ENCODE measurements at regions not wholly inside any gene's neighbourhood (a gene's known extent, or its start where the extent isn't known, plus 50 kb on each side); places are given as distances from the start of the nearest gene placed in this dataset.

DNA sequence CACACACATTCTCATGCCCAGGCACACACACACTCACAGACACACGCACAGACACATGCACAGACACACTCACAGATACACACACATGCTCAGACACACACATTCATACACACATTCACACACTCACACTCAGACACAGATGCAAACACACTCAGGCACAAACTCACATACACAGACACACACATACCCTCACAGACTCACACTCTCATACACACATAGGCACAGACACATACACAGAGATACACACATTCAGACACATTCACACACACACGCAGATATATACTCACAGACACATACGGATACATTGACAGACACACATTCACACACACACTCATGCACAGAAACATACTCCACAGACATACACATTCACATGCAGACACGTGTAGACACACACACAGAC is 89.6 kb downstream of the RBFOX3 start:
- DNase-seq (ENCODE audit: low read depth in 2 of 2) = no peak

DNA sequence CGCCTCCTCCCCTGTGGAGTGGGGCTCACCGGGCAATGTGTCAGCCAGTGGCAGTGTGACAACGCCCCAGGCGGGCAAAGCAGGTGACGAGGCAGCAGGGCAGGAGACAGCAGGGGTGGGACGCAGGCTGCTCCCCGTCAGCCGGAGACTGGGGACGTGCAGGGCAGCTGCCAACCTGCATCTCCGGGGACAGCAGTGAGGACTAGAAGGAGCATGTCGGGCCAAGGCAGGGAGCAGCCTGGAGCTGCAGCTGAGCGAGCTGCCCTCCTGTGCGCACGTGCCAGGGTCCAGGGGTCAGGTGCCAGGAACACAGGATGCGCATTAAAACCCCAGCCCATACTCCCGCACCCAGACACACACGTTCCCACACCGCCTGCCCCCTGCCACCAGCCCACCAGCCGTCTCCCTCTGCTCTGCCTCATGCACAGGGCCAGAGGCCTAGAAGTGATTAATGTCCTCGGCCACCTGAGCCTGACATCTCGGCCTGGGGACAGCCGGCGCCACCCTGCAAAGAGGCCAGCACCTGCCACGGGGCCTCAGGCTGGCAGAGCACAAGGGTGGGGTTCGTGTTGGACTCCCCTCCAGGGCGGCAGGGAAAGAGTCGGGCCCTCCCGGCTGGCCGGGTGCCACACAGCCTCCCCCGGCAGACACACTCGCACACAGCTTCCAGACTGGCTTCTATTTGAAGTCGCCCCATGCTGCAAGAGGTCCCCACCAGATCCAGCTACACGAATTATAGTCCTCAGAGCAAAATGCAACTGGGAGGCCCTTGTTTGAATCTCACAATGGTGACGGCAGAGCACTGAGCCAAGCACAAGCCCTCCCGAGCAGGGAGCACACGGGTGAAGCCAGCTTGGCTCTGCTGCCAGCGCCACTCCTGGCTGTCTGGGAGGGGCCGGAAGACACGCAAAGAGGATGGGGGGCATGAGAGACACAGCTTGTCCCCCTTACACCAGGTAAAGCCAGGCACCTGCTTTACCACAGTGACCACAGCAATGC is 90.4 kb downstream of the RBFOX3 start:
- DNase-seq (ENCODE audit: low read depth in 2 of 2) = no peak

DNA sequence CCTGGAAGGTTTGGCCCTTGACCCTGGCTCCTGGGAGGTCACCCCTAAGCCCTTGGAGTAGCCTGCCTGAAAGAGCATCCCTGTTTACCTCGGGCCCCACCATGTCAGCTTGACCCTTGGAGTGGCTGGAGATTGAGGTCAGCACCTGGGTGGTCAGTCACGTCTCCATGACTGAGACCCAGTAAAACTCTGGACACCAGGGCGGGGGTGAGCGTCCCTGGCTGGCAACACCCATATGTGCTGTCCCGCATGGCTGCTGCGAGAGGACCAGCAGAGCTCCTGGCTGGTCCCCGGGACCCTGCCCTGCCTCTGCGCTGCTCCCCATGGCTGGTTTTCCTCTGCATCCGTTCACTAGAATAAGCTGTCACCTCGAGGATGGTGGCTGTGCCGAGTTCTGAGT is 91.2 kb downstream of the RBFOX3 start:
- DNase-seq (ENCODE audit: low read depth in 2 of 2) = no peak

DNA sequence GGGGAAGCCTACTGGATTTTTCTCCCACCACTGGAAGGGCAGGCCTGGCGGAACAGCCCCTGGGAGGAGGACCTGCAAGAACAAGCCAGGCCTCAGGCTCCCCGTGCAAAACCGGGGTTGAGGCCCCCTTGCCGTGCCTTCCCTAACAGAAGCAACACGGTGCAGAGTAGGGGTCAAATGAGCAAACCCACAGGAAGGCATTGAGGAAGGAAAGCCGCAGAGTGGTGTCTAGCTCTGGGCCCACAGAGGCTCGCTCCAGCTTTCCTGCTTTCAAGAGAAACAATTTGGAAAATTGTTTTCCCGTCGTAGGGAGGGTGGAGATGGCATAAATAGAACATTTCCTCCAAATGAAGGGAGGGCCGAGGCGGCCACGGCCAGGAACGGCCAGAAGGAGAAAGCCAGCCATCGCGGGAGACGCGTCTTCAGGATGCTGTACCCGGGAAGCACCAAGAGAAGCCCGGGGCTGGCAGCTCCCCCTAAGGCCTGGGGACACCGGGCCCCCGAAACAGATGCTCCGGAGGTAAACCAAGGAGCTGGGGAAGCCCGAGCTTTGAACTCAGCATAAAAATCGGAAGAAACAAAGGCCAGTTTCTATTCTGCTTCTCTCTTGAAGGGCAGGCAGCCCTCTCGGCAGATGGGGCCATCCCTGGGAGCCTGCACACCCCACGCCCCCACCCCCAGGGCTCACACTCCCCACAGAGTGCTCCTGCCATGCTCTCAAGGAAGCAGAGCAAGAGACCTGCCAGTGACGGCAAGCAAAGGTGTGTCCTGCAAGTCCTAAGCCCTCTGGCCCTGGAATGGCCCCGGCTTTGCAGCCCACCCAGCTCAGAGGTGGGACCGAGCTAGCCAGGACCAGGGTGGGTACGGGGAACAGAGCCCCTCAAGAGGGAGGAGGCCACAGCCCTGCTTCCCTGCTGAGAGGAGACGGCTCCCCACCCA is 92.0 kb downstream of the RBFOX3 start:
- no peak for DNase-seq (ENCODE audit: low read depth in 2 of 2)

DNA sequence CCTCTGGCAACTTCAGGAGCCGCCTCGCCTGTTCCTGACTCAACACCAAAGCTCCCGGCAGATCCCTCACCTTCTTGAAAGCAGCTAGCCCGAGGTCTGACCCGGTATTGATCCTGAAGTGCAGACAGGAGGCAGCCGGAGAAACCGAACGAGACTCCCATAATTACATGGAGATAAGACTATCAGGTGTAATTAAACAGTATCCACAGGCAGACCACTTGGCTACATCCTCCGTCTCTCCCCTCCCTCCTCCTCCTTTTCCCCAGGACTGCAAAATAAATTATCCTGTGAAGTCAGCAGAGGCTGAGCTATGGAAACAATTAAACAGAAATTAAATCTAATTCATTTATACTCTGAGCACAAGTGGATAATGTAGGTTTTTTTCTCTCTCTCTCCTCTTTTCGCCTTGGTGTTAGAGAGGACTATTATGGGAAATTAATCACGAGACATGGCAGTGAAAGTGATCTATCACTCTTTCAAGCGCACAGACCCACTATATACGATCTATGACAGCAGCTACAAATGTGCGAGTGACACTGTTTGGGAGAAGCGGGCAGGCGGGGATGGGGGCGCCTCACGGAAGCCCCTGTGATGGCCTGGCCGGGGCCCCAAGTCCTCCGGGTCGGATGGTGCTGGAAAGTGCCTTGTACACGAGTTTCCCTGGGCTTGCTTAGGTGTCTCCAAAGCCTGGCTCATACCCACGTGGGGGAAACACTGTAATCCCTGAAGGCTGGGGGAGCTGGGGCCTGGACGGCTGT is 92.8 kb downstream of the RBFOX3 start:
- DNase-seq (ENCODE audit: low read depth in 2 of 2) = no peak

DNA sequence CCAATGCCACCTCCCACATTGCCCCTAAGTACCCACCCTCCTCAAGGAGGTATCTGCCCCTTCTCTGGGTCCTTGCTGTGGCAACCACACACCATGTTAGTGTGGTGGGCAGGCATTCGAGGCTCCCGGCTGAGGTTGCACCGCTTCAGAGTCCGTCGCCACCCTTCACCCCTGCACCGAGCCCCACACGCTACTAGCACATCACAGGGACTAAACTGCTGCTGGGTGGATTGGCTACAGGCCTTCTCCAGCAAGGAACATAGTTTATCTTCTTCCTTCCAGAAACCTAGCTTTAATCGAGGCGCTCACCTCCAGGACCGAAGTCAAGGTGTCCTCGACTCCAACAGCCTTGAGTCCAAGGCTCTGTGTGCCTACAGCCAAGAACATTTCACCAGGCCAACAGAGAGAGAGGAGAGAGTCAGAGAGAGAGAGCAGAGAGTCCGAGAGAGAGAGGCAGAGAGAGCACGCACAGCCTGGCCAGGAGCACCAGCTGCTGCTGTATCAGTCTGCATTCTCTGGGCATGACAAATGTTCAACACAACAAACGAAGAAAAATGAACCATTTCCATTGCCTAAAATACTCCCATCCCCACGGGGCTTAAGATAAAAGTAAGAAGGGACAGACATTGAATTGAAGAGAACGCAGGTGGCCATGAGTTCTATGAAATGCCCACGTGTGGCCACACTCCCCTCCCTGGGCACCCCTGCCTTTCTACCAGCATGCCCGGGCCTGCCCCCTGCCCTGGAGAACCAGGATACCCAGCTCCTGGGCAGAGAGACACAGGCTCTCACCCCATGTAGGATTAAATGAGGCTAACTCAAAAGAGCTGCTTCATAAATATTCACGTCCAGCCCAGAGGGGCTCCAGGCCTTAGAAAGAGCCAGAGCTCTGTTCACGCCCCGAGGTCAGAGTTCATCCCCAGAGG is 94.9 kb downstream of the RBFOX3 start:
- DNase-seq (ENCODE audit: low read depth in 2 of 2) = no peak

DNA sequence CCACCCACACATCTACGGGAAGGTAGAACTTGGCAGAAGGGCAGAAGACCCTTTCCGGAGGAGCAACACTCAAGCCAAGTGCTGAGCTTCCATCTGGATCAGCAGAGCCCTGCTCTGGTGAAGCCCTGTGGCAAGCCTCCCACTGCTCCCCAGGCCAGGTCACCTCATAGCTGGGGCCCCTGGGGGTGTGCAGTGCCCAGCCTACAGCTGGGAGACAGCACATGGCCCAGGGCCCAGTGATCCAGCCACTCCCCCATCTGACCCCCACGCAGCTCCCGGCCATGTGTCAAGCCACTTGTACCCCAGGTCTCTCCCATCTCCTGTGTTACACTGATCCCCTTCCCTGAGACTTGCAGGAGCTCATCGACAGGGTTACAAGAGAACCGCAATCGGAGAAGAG is 95.7 kb downstream of the RBFOX3 start:
- no peak for DNase-seq (ENCODE audit: low read depth in 2 of 2)

DNA sequence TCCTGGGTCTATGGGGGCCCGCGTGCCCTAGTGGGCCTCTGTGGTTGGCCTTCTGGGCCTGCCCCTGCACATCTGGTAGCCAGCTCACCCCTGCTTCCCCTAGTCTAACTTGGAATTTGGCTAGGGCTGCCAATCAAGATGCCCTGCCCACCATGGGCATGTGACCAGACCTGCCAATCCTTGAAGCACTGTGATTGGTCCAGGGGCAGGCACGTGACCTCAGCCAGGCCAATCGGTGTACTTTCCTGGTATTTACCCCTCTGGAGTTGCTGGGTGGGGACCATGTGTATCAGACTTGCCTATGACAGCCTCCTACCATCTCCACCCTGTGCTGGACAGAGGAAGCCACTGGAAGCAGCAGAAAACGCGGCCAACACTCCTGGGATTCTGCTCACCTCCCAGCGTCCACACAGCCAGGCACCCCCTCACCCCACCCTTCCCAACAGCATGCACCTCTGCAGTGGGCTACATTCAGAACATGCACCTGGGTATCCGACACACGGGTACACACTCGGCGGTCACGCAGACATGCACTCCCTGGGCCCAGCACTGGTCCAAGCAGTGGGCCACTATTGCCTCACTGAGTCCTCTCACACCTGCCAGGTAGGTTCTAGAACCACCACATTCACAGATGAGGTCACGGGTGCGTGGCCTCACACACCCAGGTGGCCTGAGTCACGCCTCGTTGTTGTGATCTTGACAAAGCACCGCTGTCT is 96.9 kb downstream of the RBFOX3 start:
- DNase-seq (ENCODE audit: low read depth in 2 of 2) = no peak

DNA sequence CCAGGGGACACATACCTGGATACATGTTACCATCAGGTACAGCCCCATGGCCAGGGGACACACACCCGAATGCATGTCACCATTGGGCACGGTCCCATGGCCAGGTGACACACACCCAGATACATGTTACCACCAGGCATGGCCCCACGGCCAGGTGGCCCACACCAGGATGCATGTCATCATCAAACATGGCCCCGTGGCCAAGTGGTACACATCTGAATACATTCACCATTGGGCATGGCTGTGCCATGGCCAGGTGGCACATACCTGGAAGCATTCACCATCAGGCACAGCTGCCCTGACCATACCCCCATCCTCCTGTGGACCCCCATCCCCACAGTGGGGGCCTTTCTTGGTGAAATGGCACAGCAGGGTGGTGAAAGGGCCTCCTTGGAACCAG is 97.6 kb downstream of the RBFOX3 start:
- no peak for DNase-seq (ENCODE audit: low read depth in 2 of 2)

DNA sequence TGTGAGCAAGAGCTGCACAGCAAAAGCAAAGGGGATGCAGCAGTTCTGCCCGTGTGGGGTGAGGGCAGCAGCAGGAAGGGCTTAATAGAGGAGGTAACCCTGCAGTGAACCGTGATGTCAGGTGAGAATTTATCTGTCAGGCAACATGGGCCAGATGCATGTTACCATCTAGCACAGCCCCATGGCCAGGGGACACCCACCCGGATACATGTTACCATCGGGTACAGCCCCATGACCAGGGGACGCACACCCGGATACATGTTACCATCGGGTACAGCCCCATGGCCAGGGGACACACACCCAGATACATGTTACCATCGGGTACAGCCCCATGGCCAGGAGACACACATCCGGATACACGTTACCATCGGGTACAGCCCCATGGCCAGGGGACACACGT is 99.4 kb downstream of the RBFOX3 start:
- no peak for DNase-seq (ENCODE audit: low read depth in 2 of 2)

DNA sequence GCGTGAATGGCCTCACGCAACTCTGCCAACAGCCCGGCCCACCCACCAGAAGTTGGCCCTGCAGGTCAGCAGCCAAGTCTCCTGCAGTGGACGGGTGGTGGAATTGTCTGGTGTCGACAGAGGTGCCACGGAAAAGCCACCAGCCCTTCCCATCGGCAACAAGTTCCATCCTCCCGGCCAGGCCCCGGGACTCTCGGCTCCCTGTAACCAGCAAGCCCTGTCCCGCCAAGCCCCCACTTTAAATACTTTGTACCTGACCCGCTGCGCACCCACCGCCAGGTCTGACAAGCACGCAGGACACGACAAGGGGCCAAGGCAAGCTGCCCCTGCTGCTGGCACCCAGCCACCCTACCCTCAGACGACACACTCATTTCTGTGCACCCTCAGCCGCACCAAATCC is 100.8 kb downstream of the RBFOX3 start:
- no peak for DNase-seq (ENCODE audit: low read depth in 2 of 2)

DNA sequence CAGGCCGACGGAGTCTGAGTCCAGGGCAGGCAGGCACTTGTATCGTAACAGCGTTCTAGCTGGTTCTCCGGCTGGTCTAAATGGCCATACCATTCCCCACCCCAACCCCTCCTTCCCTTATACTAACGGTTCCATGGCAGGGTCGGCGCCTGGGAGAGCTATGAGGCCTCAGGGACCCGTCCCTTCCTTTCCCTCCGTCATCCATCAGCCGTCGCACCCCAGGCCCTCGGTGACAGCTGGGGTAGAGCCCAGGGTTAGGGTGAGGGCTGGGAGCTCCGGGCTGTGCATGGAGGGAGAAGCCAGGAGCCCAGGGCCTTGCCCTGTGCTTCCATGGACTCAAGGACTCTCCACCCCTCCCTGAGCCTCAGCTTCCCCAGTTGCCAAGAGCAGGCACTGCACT is 101.4 kb downstream of the RBFOX3 start:
- no peak for DNase-seq (ENCODE audit: low read depth in 2 of 2)

DNA sequence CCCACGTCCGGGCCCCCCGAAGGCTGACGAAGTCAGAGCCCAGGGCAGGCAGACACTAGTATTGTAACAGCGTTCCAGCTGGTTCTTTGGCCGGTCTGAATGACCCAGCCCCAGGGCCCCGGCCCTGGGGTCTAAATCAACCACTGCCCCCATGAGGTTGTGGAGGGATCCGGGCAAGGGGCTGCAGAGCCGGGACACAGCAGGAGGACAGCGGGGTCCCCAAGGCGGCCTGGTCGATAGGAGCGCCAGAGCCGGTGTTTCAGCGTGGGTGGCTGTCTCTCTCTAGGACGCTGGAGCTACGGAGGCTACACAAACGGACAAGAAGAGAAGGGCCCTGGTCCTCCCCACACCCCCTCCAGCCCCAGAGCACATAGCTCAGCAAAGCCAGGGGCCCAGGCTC is 101.8 kb downstream of the RBFOX3 start:
- no peak for DNase-seq (ENCODE audit: low read depth in 2 of 2)

DNA sequence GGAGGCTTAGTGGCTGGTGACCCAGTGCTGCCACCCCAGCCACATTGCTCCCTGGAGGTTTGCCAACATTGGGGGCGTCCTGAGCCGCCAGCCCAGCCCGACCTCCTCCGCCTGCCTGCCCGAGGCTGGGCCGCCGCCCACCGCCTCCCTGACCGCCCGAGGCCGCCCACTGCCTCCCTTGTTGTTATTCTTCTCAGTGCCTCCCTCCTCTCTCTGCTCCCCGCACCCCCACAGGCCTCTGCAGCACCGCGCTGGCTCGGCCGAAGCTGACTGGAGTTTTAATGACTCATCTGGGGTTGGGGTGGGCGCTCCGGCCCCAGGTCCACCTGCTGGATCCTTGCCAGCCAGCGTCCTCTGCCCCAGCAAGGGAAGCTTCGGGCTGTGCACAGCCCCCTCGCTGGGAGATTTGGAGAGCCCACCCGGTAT is 102.5 kb downstream of the RBFOX3 start:
- DNase-seq (ENCODE audit: low read depth in 2 of 2) = no peak

DNA sequence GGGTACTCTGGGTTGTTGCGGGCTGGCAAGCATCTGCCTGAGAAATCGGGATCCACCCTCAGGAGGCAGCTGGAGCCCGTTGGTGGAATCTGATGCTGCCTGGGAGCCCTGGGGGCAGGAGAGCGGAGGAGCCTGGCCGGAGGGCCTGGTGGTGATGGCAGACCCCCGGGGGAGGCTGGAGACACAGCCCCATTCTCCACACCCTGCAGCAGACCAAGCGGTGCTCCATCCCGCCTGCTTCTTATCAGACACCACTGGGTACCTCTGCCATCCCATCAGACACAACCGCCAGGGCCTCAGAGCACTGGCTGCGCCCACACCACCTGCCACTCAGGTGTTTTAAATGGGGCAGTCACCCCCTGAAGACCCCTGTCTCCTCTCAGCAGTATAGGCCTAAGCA is 103.9 kb downstream of the RBFOX3 start:
- no peak for DNase-seq (ENCODE audit: low read depth in 2 of 2)

DNA sequence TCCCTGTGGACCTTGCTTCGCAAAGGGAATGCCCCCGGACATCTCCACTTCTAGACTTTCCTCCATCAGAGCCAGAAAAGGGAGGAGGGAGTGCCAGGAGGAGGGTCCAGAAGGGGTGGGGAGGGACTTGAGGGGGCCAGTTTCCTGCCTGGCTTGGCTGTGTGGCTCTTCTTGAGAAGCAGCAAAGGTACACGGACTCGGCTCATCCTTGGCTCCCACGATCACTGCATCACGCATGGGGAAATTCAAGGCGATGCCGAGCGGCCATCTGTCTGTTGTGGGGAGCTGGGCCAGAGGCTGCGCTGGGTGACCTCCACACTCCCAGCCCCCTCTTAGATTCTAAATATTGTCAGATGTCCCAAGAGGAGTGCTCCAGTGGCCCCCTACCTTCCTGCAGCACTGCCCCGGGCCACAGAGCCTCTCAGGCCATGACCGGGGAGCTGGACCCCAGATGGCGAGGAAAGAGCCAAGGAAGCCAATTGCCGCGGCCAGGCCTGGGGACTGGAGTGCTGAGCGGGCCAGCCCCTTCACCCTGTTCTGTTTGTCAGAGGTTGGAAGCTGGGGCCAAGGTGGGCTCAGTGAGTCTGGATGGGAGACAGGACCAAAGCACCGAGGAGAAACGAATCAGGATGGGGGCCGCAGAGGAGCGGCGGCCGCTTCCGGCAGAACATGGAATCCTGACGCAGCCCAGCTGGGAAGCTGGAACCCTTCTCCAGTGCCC is 104.5 kb downstream of the RBFOX3 start:
- no peak for DNase-seq (ENCODE audit: low read depth in 2 of 2)

DNA sequence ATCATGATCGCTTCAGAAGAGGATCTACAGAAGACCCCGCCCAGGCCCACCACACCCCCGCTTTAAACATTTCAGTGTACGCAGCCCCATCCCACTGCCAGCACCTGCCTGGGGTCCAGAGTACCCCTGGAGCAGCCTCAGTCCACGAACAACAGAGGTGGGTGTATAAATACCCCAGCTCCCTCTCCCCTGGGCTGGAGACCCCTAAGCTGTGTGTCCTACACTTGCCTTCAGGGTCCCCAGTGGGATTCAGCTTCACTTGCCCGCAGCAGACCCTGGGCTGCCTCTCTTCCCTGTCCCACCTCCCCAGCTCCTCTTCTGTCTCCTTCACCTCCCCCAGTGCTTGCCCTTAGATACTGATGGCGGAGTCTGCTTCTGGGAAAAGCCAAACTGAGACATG is 105.7 kb downstream of the RBFOX3 start:
- no peak for DNase-seq (ENCODE audit: low read depth in 2 of 2)

DNA sequence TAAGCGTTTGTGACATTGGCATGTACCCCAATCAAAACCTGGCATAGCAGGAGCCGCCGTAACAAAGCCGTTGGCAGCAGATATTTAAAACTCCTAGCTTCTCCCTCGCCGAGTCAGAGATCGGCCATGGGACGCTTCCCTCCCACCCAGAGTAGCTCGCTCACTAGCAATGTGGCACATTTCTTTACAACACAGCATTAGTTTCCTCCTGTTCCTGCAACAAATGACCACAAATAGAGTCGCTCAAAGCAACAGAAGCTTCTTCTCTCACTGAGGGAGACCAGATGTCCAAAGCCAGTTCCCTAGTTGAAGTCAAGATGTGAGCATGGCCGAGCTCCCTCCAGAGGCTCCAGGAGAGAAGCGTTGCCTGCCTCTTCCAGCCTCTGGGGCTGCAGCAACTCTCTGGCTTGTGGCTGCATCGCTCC is 106.7 kb downstream of the RBFOX3 start:
- DNase-seq (ENCODE audit: low read depth in 2 of 2) = no peak
